Left lobe of liver (tissue), 2 donors: ENCODE measurements at regions not wholly inside any gene's neighbourhood (a gene's known extent, or its start where the extent isn't known, plus 50 kb on each side); places are given as distances from the start of the nearest gene placed in this dataset.
"Not testable (repeated sequence)": the region's sequence is repeated elsewhere in the genome, so short reads cannot be mapped to it uniquely, and the experiment has no call there.

ENCODE experiments used
- ATAC-seq: fragments of 200-7000 bp; cut with Tn5 transposase; one replicate; pipeline ENCODE4 v1.9.1; 2020; ENCODE audit warnings: mild to moderate bottlenecking, moderate library complexity
- DNase-seq: peaks from one replicate; pipeline ENCODE4 v3.0.0-alpha.2; 2020; ENCODE audit warnings: low spot score
- donor health status: DM: no; HTN: no; CAD: no; lungs with moderate emphysema.
- donor health status: DM: no; HTN: yes; CAD: no.

- DNase-seq (no peak), ATAC-seq (no peak)
Observed at GRCh38 chr5:152184266-152184665, 220.8 kb downstream of the NMUR2 start.

GRCh38 chr5:152181461-152181860, 223.6 kb downstream of the NMUR2 start:
- DNase-seq: no peak
- ATAC-seq: no peak

- DNase-seq (no peak), ATAC-seq (no peak)
Observed at GRCh38 chr5:152178350-152178699, 226.8 kb downstream of the NMUR2 start.

- ATAC-seq (no peak), DNase-seq (no peak)
Observed at GRCh38 chr5:152177626-152178349, 227.3 kb downstream of the NMUR2 start.

GRCh38 chr5:152171888-152172287, 233.2 kb downstream of the NMUR2 start:
- ATAC-seq: no peak
- no peak for DNase-seq

- no peak for DNase-seq
- ATAC-seq: no peak
Observed at GRCh38 chr5:152170350-152170749, 234.7 kb downstream of the NMUR2 start.

- DNase-seq (no peak), ATAC-seq (no peak)
Observed at GRCh38 chr5:152164860-152165259, 240.2 kb upstream of the GLRA1 start.

GRCh38 chr5:152159894-152160293, 235.2 kb upstream of the GLRA1 start:
- not testable (repeated sequence) for DNase-seq, ATAC-seq

- DNase-seq, ATAC-seq: not testable (repeated sequence)
Observed at GRCh38 chr5:152154452-152154851, 229.8 kb upstream of the GLRA1 start.

- ATAC-seq (no peak), DNase-seq (no peak)
Observed at GRCh38 chr5:152151940-152152339, 227.3 kb upstream of the GLRA1 start.

- ATAC-seq: no peak
Observed at GRCh38 chr5:152151113-152151512, 226.5 kb upstream of the GLRA1 start.

GRCh38 chr5:152147286-152147685, 222.6 kb upstream of the GLRA1 start:
- ATAC-seq (no peak), DNase-seq (no peak)

More at GRCh38 chr5:152151113-152151512, 226.5 kb upstream of the GLRA1 start:
- no peak for DNase-seq

GRCh38 chr5:152146566-152146965, 221.9 kb upstream of the GLRA1 start:
- DNase-seq (no peak), ATAC-seq (no peak)

GRCh38 chr5:152144556-152144955, 219.9 kb upstream of the GLRA1 start:
- DNase-seq (no peak), ATAC-seq (no peak)

- ATAC-seq (no peak), DNase-seq (no peak)
Observed at GRCh38 chr5:152144030-152144429, 219.4 kb upstream of the GLRA1 start.

- ATAC-seq: peak; percentile 89
- peak; percentile 47 for DNase-seq
Observed at GRCh38 chr5:152142840-152143469, 218.3 kb upstream of the GLRA1 start.

GRCh38 chr5:152140347-152140746, 215.7 kb upstream of the GLRA1 start:
- DNase-seq (no peak), ATAC-seq (no peak)

- DNase-seq (no peak), ATAC-seq (no peak)
Observed at GRCh38 chr5:152137063-152137462, 212.4 kb upstream of the GLRA1 start.

GRCh38 chr5:152136321-152136720, 211.7 kb upstream of the GLRA1 start:
- no peak for DNase-seq

GRCh38 chr5:152135827-152136226, 211.2 kb upstream of the GLRA1 start:
- DNase-seq (no peak), ATAC-seq (no peak)

More at GRCh38 chr5:152136321-152136720, 211.7 kb upstream of the GLRA1 start:
- no peak for ATAC-seq

- no peak for ATAC-seq
- DNase-seq: no peak
Observed at GRCh38 chr5:152125661-152126205, 201.1 kb upstream of the GLRA1 start.

GRCh38 chr5:152124409-152125041, 199.9 kb upstream of the GLRA1 start:
- ATAC-seq (no peak), DNase-seq (no peak)
